Thyroid gland (tissue), 4 donors: ENCODE measurements at regions not wholly inside any gene's neighbourhood (a gene's known extent, or its start where the extent isn't known, plus 50 kb on each side); places are given as distances from the start of the nearest gene placed in this dataset.

Experiments used
- CTCF ChIP-seq, 6 experiments: fragments of 200-600 bp in 3 of 6; fragments of 450-650 bp in 3 of 6; sonication (generic) in 3 of 6; IDR thresholded peaks; one replicate each; pipeline ENCODE4 v1.5.1; 2016 to 2019; ENCODE audit warnings: antibody characterized with exemption in 6 of 6, mild to moderate bottlenecking in 2 of 6, inconsistent platforms in 1 of 6, moderate library complexity in 1 of 6
- POLR2A ChIP-seq, 2 donors: fragments of 450-650 bp; IDR thresholded peaks; one replicate each; pipeline ENCODE4 v1.6.1; 2017; ENCODE audit warnings: antibody characterized with exemption in 2 of 2, mild to moderate bottlenecking in 2 of 2, moderate library complexity in 1 of 2

GRCh38 chr9:120281665-120282064, 298.3 kb downstream of the CDK5RAP2 start:
- TF ChIP-seq CTCF (IDR thresholded peaks at IDR 0.05) = no peak
- TF ChIP-seq POLR2A (IDR thresholded peaks at IDR 0.05) = no peak
